Parathyroid adenoma (tissue), 2 donors: ENCODE measurements at regions not wholly inside any gene's neighbourhood (a gene's known extent, or its start where the extent isn't known, plus 50 kb on each side); places are given as distances from the start of the nearest gene placed in this dataset.

Experiments
- H2AFZ ChIP-seq: fragments of 300-600 bp; sonication (generic); one replicate; pipeline ENCODE4 v1.7.0; 2017; ENCODE audit warnings: antibody characterized with exemption, mild to moderate bottlenecking
- H3K27ac ChIP-seq: fragments of 300-600 bp; sonication (generic); one replicate; pipeline ENCODE4 v1.7.0; 2017
- H3K27me3 ChIP-seq: fragments of 300-600 bp; sonication (generic); one replicate; pipeline ENCODE4 v1.7.0; 2017; ENCODE audit warnings: low read length; ENCODE audit not compliant: control insufficient read depth, insufficient read depth
- H3K36me3 ChIP-seq: fragments of 300-600 bp; sonication (generic); one replicate; pipeline ENCODE4 v1.7.0; 2017; ENCODE audit warnings: low read length; ENCODE audit not compliant: control insufficient read depth, insufficient read depth
- H3K4me1 ChIP-seq: fragments of 300-600 bp; sonication (generic); one replicate; pipeline ENCODE4 v1.7.0; 2017; ENCODE audit warnings: control low read depth
- H3K4me2 ChIP-seq: fragments of 300-600 bp; sonication (generic); one replicate; pipeline ENCODE4 v1.7.0; 2017; ENCODE audit warnings: low read length
- H3K4me3 ChIP-seq: fragments of 300-600 bp; sonication (generic); one replicate; pipeline ENCODE4 v1.7.0; 2017; ENCODE audit warnings: low read depth, low read length
- H3K79me2 ChIP-seq: fragments of 300-600 bp; sonication (generic); one replicate; pipeline ENCODE4 v1.7.0; 2017; ENCODE audit warnings: control low read depth
- H3K9ac ChIP-seq: fragments of 300-600 bp; sonication (generic); one replicate; pipeline ENCODE4 v1.7.0; 2017; ENCODE audit warnings: mild to moderate bottlenecking
- H3K9me3 ChIP-seq: fragments of 300-600 bp; sonication (generic); one replicate; pipeline ENCODE4 v1.7.0; 2017; ENCODE audit warnings: low read length; ENCODE audit not compliant: control insufficient read depth
- TF ChIP-seq, protein P1 (sequence below): fragments of 300-600 bp; sonication (generic); IDR thresholded peaks from one replicate; pipeline ENCODE4 v1.7.0; 2017; ENCODE audit warnings: antibody characterized with exemption, mild to moderate bottlenecking
- donor health status: primary hyperparathyroidism.

GRCh38 chr2:160736148-160737028, 242.8 kb upstream of the RBMS1 start:
- H3K27ac ChIP-seq: no peak overlapping the region
- no peak overlapping the region for H3K4me3 ChIP-seq
- no peak overlapping the region for H3K9ac ChIP-seq
- H3K4me1 ChIP-seq: no peaks in the 10 kb centered on the region
- H3K27me3 ChIP-seq: no peaks in the 10 kb centered on the region
- no peak overlapping the region for H2AFZ ChIP-seq
- no peaks in the 10 kb centered on the region for H3K9me3 ChIP-seq
- H3K79me2 ChIP-seq: no peaks in the 10 kb centered on the region
- H3K36me3 ChIP-seq: no peaks in the 10 kb centered on the region
- H3K4me2 ChIP-seq: no peak overlapping the region
- TF ChIP-seq, protein P1, sequence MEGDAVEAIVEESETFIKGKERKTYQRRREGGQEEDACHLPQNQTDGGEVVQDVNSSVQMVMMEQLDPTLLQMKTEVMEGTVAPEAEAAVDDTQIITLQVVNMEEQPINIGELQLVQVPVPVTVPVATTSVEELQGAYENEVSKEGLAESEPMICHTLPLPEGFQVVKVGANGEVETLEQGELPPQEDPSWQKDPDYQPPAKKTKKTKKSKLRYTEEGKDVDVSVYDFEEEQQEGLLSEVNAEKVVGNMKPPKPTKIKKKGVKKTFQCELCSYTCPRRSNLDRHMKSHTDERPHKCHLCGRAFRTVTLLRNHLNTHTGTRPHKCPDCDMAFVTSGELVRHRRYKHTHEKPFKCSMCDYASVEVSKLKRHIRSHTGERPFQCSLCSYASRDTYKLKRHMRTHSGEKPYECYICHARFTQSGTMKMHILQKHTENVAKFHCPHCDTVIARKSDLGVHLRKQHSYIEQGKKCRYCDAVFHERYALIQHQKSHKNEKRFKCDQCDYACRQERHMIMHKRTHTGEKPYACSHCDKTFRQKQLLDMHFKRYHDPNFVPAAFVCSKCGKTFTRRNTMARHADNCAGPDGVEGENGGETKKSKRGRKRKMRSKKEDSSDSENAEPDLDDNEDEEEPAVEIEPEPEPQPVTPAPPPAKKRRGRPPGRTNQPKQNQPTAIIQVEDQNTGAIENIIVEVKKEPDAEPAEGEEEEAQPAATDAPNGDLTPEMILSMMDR: no peak

DNA sequence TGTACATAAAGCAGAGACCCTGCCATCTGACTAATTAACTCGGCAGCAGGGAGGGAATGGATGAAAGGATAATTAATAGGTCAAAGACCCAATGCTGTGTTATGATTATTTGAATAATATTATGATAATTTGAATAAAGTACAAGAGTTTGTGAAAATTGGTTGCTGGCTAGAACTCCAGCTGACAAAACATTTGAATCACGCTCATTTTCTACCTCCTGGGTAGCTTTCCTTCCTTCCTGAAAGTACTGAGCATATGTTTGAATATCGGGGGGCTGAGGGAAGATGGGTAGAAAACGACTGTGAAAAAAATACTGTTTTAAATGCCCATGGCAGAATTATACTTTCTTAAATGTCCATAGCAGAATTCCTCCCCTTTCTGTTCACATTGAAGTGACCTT, 243.6 kb upstream of the RBMS1 start:
- Histone ChIP-seq H3K79me2 (no peaks in the 10 kb centered on the region), H2AFZ (no peak overlapping the region), H3K4me1 (no peaks in the 10 kb centered on the region), H3K27me3 (no peaks in the 10 kb centered on the region), H3K36me3 (no peaks in the 10 kb centered on the region), H3K4me3 (no peak overlapping the region), H3K9me3 (no peaks in the 10 kb centered on the region), H3K4me2 (no peak overlapping the region), H3K27ac (no peak overlapping the region), H3K9ac (no peak overlapping the region)
- TF ChIP-seq, protein P1: no peak

GRCh38 chr2:160741271-160741670, 247.7 kb upstream of the RBMS1 start:
- H3K27ac ChIP-seq: no peak overlapping the region
- H3K4me1 ChIP-seq: no peaks in the 10 kb centered on the region
- H3K4me2 ChIP-seq: no peak overlapping the region
- no peaks in the 10 kb centered on the region for H3K79me2 ChIP-seq
- H3K9me3 ChIP-seq: no peaks in the 10 kb centered on the region
- H3K4me3 ChIP-seq: no peak overlapping the region
- no peaks in the 10 kb centered on the region for H3K36me3 ChIP-seq
- H3K9ac ChIP-seq: no peak overlapping the region
- no peaks in the 10 kb centered on the region for H3K27me3 ChIP-seq
- TF ChIP-seq, protein P1: no peak
- no peak overlapping the region for H2AFZ ChIP-seq

GRCh38 chr2:160741815-160742214, 248.2 kb upstream of the RBMS1 start:
- H3K27ac ChIP-seq: no peak overlapping the region
- no peak overlapping the region for H2AFZ ChIP-seq
- no peak overlapping the region for H3K9ac ChIP-seq
- no peak overlapping the region for H3K4me2 ChIP-seq
- no peaks in the 10 kb centered on the region for H3K27me3 ChIP-seq
- no peaks in the 10 kb centered on the region for H3K4me1 ChIP-seq
- H3K9me3 ChIP-seq: no peaks in the 10 kb centered on the region
- no peaks in the 10 kb centered on the region for H3K79me2 ChIP-seq
- no peaks in the 10 kb centered on the region for H3K36me3 ChIP-seq
- TF ChIP-seq, protein P1: no peak
- no peak overlapping the region for H3K4me3 ChIP-seq

- Histone ChIP-seq H3K79me2 (no peaks in the 10 kb centered on the region), H3K36me3 (no peaks in the 10 kb centered on the region)
Observed at GRCh38 chr2:160742667-160743066, 249.1 kb upstream of the RBMS1 start.

More at GRCh38 chr2:160742667-160743066, 249.1 kb upstream of the RBMS1 start:
- H3K27ac ChIP-seq: no peak overlapping the region
- H3K4me3 ChIP-seq: no peak overlapping the region
- H3K27me3 ChIP-seq: no peaks in the 10 kb centered on the region
- no peaks in the 10 kb centered on the region for H3K9me3 ChIP-seq
- H3K4me1 ChIP-seq: no peaks in the 10 kb centered on the region
- no peak overlapping the region for H3K9ac ChIP-seq
- H2AFZ ChIP-seq: no peak overlapping the region
- no peak overlapping the region for H3K4me2 ChIP-seq
- TF ChIP-seq, protein P1: no peak
